GM21737 (cell line): ENCODE measurements at regions not wholly inside any gene's neighbourhood (a gene's known extent, or its start where the extent isn't known, plus 50 kb on each side); places are given as distances from the start of the nearest gene placed in this dataset.

ENCODE experiments used
- ATAC-seq: cut with Tn5 transposase; IDR thresholded peaks from one replicate; pipeline ENCODE4 v1.9.1; 2021; ENCODE audit warnings: mild to moderate bottlenecking, moderate library complexity; ENCODE audit not compliant: unreplicated experiment

DNA sequence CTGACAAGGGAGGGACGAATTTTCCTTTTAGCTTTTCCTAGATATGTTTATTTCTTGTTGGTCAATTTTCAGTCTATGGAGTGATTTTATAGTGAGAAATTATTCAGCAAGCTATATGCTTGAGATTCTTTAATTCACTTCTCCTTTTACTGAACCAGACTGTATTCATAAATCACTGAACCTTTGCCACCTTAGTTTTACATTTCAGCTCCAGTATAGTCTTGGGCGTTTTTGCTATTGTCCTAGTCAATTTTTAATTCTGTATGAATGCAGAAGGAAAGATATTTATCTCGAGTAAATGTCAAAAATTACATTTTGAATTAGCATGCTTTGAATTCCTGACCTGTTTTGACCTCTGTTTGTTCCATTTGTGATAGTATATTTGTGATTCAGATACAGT, 468.9 kb downstream of the IPMK start:
- ATAC-seq: no peak

GRCh38 chr10:57791546-57791945, 476.1 kb downstream of the IPMK start:
- ATAC-seq: no peak

DNA sequence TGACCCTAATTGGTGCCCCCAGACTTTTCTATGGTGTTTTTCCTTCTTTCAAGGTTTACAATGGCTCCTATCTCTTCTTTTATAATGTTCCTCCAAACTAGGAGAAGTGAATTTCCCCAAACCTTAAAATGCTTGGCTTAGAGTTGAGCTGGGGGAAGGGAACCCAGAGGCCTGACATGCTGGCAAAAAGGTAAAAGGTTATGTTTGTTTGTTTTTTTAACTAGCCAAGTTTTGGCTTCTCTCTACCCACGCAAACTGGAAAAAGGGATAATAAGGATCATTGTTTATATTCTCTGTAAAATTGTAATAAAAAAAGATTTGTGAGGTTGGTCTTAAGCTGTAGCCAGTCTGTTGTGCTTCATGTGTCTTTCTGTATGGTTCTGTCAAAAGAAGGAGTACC, 477.0 kb downstream of the IPMK start:
- ATAC-seq: no peak

GRCh38 chr10:57788117-57788516, 479.6 kb downstream of the IPMK start:
- ATAC-seq: no peak

DNA sequence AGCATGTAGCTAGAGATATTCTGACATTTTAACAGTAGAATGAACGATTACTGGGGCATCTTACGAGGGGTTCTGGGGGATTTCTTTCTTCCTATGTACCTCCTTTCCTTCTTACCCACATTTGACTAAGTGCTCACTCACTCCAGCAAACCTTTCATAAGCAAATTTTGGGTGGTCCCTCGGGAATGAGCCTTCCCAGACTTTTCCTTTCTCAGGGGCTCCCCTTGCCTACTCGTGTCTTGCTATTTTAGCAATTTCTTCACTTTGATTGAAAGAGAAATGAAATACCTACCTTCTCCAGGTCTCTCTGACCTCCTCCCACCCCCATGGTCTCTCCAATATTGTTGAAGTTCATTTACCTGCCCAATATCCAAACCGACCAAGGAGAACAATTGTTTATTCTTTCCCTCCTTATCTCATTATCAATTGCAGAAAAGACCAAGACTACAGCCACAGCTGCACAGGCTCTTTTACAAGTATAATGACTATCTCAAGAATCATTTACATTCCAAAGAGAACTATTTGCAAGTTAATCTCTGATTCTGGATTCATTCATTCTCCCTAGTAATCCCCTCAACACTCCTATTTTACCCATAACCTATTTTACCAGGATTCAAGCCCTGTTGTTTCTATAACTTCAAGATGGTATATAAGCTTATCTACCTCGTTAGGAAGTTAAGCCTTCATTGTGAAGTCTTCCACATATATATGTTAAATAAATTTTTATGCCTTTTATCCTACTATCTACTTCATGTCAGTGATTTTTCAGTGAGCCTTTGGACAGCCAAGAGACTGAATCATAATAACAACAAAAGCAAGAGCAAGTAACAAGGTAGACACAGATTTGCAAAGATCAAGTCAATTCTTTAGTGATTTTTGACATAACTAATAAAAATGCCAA, 480.6 kb downstream of the IPMK start:
- no peak for ATAC-seq

DNA sequence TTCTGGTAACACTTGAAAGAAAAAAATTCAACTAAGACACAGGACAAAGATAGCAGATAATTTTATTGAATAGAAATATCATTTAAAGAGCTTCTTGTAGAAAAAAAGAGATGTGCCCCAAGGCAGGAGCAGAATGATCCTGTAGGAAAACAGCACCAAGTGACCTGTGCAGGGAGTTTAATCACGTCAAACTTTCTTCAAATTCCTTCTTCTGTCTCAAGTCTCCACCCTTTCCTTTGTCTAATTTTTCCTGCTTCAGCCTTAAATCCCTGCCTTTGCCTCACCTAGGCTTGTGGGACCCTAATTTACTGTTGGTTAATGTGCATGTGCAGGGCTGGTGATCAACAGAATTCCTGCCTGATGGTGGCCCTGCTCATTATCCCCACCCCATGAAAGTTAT, 481.4 kb downstream of the IPMK start:
- ATAC-seq: no peak

DNA sequence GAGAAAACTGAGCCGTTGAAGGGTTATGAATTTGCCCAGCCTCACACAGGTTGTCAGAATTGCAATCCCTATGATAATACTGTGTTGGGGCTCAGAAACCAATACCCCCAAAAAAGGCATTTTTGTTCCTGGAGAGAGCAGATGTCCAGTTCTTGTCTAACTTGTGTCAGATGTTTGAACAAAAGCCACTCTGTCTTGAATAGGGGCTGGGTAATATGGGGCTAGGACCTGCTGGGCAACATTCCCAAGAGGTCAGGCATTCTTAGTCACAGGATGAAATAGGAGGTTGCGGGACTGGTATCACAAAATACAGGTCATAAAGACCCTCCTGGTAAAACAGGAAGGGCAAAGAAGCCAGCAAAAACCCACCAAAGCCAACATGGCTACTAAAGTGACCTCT, 482.1 kb downstream of the IPMK start:
- no peak for ATAC-seq

GRCh38 chr10:57785068-57785467, 482.6 kb downstream of the IPMK start:
- ATAC-seq: no peak

DNA sequence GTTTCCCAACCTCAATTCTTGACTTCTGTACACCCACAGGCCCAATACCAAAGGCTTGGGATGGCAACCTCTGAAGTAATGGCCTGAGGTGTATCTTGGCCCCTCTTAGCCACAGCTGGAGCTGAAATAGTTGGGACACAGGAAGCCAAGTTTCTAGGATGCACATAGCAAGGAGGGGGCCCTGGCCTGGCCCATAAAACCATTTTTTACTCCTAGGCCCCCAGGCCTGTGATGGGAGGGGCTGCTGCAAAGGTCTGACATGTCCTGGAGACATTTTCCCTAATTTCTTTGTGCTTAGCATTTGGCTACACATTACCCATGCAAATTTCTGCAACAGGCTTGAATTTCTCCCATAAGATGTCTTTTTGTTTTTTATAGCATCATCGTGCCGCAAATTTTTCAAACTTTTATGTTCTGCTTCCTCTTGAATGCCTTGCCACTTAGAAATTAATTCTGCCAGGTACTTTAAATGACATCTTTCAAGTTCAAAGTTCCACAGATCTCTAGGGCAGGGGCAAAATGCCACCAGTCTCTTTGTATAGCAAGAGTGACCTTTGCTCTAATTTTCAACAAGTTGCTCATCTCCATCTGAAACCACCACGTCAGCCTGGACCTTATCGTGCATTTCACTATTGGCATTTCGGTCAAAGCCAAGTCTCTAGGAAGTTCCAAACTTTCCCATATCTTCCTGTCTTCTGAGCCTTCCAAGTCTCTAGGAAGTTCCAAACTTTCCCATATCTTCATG, 490.8 kb downstream of the IPMK start:
- ATAC-seq: no peak

DNA sequence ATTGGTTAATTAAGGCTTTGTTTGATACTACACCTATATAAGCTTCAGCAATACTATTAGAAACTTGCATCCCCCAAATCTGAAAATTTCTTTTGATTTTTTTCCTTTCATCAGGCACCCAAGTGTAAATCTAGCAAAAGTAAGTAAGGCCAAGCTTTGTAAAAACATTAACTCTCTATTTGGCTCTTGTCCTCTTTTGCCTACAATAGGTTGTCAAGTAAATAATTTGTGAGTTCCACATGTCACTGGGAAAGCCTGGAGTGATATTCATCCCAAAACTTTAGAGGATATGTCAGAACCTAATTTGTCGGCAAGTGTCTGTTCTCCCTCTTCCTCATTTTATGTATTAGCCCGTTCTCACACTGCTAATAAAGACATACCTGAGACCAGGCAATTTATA, 492.4 kb downstream of the IPMK start:
- no peak for ATAC-seq

DNA sequence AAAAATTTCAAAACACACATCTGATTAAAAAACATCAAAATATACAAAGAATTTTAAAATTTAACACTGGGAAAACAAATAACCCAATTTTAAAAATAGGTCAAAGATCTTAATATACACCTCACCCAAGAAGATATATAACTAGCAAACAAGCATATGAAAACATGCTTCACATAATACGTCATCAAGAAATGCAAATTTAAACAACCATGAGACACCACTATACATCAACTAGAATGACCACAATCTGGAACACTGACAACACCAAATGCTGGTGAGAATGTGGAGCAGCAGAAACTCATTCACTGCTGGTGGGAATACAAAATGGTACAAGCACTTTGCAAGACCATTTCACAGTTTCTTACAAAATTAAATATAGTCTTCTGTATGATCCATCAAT, 498.4 kb downstream of the IPMK start:
- no peak for ATAC-seq

GRCh38 chr10:57759777-57760176, 507.9 kb downstream of the IPMK start:
- no peak for ATAC-seq

- no peak for ATAC-seq
These were observed 512.9 kb downstream of the IPMK start for GRCh38 chr10:57754803-57755202.

DNA sequence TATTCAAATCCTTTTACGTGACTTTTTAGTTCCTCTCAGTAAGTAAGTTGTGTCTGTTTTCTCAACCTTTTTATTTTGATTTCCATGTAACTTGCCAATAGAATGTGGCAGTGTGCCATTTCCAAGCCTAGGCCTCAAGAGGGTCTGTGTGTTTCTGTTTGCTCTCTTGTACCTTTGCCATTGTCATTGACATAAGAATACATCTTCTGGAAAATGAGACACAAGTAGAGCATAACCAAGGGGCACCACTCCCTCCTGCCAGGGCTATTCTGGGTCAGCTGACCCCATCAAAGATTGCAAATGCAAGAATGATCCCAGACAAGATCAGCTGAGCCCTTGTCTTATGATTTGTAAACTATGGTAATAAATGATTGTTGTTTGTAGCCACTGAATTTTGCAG, 524.0 kb downstream of the IPMK start:
- no peak for ATAC-seq

GRCh38 chr10:57741751-57742150, 525.9 kb downstream of the IPMK start:
- no peak for ATAC-seq

DNA sequence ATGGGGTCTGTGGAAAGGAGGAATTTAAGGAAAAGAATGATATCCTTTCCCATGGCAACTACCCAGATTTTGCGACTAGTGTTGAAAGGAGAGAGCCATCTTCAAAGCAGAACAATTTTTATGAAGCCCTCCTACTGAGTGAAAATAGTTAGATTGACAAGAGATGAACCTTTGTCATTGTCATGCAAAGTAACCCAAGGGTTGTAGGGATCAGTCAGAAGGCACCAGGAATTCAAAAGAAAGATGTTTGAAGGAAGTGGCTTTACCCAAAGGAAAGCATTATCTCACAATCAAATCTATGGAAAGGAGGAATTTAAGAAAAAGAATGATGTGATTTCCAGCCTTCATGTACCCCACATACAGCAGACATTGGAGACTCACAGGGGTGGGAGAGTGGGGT, 544.4 kb downstream of the IPMK start:
- ATAC-seq: no peak

- ATAC-seq: no peak
These were observed 550.8 kb downstream of the IPMK start for GRCh38 chr10:57716884-57717283.

- no peak for ATAC-seq
These were observed 552.5 kb downstream of the IPMK start for GRCh38 chr10:57715233-57715632.

GRCh38 chr10:57707300-57707658, 560.4 kb downstream of the IPMK start:
- no peak for ATAC-seq

DNA sequence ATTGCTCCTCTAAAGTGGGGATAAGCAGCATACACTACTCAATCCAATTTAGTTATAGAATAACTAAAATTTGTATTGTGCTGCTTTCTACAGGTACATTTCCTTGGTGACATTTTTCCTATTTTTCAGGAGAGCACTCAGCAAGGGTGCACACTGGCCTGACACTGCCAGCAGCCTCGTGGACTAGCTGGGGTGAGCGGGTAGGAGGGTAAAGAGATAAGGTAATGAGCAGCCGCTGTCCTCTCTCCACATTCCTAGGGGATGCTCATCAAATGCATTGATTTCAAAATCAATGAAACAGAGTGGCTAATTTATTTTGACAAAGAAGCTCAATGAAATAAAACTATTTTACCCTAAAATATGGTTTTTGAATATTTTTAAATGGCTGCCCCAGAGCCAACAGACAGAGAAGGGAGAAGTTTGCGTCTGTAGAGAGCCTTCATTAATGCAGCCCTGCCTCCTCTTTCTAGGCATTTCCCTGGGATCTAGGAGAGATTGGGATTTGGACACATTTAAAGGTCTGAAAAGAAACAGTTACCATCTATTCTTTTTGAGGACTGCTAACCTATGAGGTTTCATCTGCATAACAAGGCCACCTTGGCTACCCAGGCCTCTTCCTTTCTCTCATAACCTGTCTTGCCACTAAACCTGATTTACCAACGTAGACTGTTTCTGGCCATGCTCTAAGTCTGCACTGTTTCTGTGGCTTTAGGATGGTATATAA, 561.0 kb downstream of the IPMK start:
- ATAC-seq: no peak

DNA sequence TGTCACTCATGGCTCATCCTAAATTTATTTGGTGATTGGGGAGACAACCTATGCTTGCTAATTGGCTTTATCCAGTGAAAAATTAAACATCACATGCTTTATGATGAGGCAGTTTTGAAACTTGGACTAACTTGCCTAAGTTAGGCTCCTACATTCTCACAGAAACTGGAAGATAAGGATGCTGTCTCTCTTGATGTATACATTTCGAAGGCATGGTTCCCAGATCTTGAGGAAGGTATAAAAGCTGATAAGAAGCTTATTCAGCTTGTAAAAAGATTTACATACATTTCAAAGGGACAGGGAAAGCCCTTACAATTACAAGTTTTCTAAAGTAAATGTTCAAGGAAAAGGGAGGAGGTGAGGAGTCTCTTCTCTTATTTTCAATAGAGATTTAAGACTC, 561.7 kb downstream of the IPMK start:
- ATAC-seq: no peak

DNA sequence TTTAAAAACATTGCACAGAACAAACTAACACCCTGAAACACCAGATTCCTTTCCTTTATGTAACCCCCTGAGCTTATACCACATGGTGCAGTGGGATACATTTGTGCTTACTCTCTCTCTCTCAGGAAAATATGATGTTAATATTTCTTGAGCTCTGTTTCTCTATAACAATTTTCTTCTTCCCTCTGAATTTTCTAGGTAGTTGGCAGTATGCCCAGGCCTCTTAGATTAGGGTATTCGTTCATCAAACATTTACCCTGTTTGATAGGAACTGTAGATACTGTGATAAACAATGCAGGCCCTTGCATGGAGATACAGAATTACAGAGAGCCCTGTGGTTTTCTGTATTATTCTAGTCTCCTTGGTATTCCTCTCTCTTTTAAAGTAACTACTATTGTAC, 567.8 kb downstream of the IPMK start:
- no peak for ATAC-seq
